ENCODE measurements at regions not wholly inside any gene's neighbourhood (a gene's known extent, or its start where the extent isn't known, plus 50 kb on each side); places are given as distances from the start of the nearest gene placed in this dataset.

GRCh38 chr2:8538531-8538930, 143.3 kb upstream of the ID2 start:
- no peak for DNase-seq

DNA sequence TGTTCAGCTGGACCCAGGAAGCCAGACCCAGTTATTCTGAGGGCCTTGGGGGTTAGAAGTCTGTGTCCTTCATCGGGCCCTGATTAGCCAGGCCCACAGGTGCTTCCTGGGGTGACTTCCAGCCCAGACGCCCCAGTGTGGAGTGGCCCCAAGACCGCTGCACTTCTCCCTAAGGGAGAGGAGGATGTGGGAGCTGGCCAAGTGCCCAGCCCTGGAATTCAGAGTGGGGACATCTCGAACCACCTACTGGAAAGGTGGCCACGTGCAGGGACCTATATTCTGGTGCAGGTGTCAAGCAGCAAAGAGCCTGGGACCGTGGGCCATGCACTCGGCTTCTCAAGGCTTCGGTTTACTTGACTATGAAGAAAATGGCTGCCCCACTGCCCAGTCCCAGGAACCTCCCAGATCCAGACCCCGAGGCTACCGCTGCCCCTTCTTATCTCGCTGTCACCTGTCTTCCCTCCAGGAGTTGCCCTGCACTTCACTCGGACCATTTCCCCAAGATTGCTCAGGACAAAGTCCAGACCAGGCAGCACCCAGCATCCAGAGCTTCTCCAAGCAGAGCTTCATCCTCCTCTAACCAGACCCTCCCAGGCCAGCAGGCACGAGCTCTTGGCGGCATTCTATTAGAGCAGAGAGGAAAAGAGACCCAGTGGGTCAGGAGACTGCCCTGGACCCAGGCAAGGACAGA, 142.8 kb upstream of the ID2 start:
- no peak for DNase-seq

DNA sequence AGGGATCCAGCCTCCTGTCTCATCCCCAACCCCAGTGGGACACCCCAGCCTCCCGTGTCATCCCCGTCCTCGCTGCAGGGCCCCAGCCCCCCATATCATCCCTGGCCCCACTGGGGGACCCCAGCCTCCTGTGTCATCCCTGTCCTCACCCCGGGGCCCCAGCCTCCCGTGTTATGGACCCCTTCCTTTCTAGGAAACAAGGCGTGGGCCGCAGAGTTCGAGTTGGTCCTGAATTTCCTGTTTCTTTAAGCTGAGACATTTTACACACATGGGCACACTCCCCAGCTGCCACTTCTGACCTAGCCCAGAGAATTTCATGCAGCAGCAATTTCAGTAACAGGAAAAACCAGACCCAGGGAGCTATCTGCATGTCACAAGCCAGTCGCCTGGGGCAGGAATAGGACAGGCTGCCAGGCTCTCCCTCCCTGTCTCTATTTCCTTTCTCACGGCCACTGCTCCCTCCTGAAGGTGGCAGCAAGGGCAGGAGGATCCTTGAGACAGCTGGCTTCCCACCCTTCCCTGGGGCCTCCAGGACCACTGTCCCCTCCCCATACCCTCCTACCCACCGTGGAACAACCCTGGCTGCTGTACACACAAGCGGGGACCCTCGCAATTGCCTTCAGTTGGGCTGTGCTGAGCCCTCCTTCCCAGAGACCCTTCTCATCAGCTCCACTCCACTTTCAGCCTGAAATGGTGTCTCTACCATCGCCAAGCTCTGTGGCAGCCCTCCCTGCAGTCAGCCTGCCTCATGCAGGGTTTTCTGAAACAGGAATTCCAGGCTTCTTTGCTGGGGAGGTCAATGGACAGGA, 141.9 kb upstream of the ID2 start:
- DNase-seq: no peak

GRCh38 chr2:8540552-8541055, 141.3 kb upstream of the ID2 start:
- DNase-seq: no peak

DNA sequence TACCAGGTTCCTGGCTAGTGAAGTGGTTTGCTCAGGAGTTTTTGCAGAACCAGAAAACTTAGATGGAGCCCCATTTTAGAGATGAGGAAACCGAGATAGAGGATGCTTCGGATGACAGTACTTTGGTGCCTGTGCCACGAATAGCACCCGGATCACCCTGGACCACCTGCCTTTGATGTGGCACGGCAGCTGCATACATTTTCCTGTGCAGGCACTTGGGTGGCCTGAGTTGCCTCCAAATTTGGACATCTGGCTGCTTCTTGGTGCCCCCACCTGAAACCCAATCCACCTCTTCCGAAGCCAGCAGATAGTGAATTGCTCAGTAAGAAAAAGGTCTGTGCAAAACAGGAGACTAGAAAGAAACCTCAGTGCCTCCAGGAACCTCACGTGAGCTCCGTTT, 140.6 kb upstream of the ID2 start:
- DNase-seq: no peak

- no peak for DNase-seq
These were observed 140.2 kb upstream of the ID2 start for GRCh38 chr2:8541636-8542035.

- DNase-seq: no peak
These were observed 139.3 kb upstream of the ID2 start for GRCh38 chr2:8542381-8543059.

GRCh38 chr2:8543060-8543382, 138.8 kb upstream of the ID2 start:
- no peak for DNase-seq

DNA sequence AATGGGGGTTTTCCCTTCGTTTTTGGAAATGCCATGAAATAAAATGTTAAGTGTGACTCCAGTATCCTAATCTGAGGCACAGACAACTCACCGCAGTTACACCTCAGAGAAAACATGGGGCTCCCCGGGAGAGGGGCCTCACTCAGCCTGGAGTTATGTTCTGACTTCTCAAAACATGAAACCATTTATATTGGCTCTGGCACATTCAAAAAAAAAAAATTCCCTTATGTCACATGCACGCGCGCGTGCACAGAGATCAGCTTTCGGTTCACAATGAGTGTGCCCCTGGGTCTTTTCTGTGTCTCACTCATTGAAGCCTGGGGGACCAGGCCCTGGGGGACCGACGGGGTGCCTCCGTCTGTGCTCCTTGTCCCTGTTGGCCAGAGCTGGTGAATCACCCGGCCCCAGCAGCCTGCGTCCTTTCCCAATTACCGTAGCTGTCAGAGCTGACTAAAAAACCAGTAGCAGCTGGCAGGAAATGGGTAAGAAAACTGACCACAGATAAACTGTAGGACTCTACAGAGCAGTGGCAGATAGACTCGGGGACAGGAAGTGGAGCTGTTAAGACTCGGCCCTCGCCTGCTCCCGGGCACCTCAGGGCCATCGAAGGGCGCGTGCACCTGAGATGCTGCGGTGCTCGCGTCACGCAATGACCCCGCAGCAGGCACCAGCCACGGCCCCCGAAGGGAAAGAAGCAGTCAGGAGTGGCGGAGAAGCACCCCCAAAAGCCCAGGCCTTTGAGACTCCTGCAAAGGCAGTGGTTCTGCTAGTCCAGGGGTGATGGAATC, 138.3 kb upstream of the ID2 start:
- DNase-seq: peak; percentile 44

GRCh38 chr2:8544171-8544785, 137.6 kb upstream of the ID2 start:
- DNase-seq: no peak

DNA sequence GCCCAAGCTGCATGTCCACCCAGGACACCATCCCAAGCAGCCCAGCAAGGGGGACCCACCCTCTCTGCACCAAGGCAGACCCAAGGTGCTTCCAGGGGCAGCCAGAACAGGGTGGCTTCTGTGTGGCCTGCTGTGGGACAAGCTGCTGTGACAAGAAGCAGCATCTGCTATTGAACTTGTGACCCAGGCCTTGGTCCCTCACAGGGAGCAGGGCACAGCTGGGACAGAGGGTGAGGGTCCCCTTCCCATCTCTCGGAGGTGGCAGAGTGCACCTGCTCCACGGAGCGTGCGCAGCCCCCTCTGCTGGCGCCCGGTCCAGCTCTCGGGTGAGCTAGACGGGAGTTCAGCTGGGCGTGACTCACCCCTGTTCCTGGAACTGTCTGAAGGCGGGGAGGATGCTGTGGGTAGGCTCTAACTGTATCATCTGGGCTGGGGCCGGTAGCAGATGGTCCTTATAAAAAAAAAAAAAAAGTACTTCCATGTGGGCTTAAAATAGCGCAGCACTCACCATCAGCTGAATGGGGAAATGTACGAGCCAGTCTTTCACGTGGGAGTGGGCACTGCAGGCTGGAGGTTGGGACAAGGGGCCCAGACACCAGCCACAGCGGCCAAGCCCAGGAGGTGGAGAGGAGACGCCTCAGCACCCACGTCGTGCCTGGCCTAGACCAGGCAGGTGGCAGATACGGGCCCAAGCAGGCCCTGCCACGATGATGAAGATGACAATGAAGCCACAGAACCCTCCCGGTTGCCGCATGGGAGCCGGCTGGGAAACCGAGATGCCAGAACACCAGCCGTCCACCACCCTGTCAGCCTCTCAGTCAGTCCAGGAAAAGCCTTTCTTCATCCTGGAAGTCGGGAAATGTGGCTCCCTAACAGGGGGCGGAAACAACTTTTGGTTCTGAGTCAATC, 136.8 kb upstream of the ID2 start:
- peak; percentile 58 for DNase-seq

DNA sequence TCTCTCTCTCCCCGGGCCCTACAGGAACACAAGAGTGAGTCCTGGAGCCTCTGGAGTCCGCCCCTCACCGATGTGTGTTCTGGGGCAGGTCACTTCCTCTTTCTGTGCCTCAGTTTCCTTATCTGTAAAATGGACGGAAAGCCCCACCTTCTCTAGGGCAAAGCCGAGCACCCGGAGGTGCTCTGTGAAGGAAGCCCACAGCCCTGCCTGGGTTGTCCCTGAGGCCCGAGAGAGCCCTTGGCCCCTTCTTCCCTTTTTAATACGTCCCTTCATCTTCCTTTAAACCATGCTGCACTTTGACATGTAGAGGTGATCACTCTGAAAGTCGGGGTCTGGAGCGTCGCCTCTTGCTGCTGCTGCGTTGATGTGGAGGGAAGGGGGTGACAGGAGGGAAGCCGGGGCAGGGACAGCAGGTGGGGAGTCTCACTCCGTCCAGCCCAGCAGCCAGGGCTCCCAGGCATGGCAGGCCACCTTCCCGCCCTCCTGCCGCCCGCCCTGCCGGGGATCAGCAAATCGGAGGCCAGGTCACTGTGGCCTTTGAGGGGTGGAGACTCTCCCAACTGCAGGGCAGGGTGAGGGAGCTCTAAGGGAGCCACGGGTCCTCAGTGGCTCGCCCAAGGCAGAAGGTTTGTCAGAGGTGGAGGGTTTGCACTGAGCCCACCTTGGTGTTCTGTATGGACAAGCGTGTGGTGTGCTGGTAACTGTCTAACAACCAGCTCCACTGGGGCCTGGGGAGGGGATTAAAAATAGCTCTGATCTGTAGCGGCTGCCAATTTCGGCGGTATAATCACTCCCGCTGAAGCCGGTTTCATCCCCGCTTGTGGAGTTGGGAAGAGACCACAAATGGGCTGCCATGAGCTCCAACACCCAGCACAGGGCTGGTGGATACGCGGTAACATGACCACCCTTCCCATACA, 135.9 kb upstream of the ID2 start:
- DNase-seq: no peak

GRCh38 chr2:8546612-8547283, 135.1 kb upstream of the ID2 start:
- DNase-seq: no peak

GRCh38 chr2:8547284-8548064, 134.4 kb upstream of the ID2 start:
- DNase-seq: no peak

GRCh38 chr2:8548065-8548618, 133.7 kb upstream of the ID2 start:
- no peak for DNase-seq

GRCh38 chr2:8548619-8549150, 133.2 kb upstream of the ID2 start:
- DNase-seq: no peak

DNA sequence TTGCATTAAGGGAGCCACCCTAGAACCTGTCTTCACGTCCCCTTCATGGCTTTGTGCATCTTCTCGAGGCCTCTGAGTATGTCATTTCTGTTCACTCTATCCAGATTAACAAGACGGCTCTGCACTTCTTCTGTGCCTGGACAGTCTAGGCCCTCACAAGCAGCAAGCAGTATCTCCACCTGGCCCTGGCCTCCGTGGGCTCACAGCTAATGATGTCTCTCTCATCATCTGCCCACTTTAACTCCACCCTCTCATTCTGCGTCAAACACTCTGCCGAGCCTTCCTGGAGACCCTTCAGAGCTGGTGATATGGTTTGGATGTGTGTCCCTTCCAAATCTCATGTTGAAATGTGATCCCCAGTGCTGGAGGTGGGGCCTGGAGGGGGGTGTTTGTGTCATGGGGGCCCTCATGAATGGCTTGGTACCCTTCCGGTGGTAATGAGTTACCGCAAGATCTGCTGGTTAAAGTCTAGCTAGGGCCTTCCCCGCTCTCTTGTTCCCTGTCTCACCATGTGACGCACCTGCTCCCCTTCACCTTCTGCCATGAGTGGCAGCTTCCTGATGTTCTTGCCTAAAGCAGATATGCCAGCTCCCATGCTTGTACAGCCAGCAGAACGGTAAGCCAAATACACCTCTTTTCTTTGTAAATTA, 132.5 kb upstream of the ID2 start:
- no peak for DNase-seq

DNA sequence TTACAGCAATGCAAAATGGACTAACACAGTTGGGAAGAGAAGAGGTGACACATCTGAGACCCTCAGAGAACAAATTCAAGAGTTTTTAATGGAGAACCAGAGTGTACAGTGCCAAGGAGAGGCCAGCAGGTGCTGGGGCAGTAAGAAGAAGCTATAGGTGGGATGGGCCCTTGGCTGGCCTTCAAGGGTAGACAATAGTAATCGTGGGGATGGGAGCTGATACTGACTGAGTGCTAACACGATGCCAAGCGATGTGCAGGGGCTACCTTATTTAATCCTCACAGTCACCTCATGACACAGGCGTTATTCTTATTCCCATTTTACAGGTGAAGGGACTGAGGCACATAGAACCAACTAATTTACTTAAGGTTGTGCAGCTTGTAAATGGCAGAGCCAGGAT, 131.9 kb upstream of the ID2 start:
- no peak for DNase-seq
